ENCODE measurements at regions not wholly inside any gene's neighbourhood (a gene's known extent, or its start where the extent isn't known, plus 50 kb on each side); places are given as distances from the start of the nearest gene placed in this dataset.

GRCh38 chr18:76678248-76678647 is 144.1 kb upstream of the ZNF236 start:
- TF ChIP-seq ZNF70 (CRISPR knock-in tag; IDR thresholded peaks at IDR 0.05) (no peak), ISL1 (CRISPR knock-in tag; IDR thresholded peaks at IDR 0.05) (no peak), POU6F1 (CRISPR knock-in tag; IDR thresholded peaks at IDR 0.05; ENCODE audit: borderline replicate concordance, low read depth) (no peak)
- no peak for ATAC-seq

GRCh38 chr18:76674596-76674995 is 147.8 kb upstream of the ZNF236 start:
- TF ChIP-seq GLIS3 (CRISPR knock-in tag; IDR thresholded peaks at IDR 0.05) (no peak), BACH2 (CRISPR knock-in tag; IDR thresholded peaks at IDR 0.05; ENCODE audit: borderline replicate concordance) (no peak), RARB (CRISPR knock-in tag; IDR thresholded peaks at IDR 0.05) (no peak), ESRRG (CRISPR knock-in tag; IDR thresholded peaks at IDR 0.05) (no peak), SNAI2 (CRISPR knock-in tag; IDR thresholded peaks at IDR 0.05) (no peak), PATZ1 (CRISPR knock-in tag; IDR thresholded peaks at IDR 0.05; ENCODE audit: borderline replicate concordance) (no peak), CSRNP3 (CRISPR knock-in tag; IDR thresholded peaks at IDR 0.05) (no peak), CREB5 (CRISPR knock-in tag; IDR thresholded peaks at IDR 0.05; ENCODE audit: low read depth) (no peak), CSDC2 (CRISPR knock-in tag; IDR thresholded peaks at IDR 0.05) (no peak), PPARA (CRISPR knock-in tag; IDR thresholded peaks at IDR 0.05; ENCODE audit: borderline replicate concordance) (no peak)
- ATAC-seq = no peak

- no peak for ATAC-seq
- TF ChIP-seq ZC3H10 (CRISPR knock-in tag; IDR thresholded peaks at IDR 0.05) (no peak), TOX (CRISPR knock-in tag; IDR thresholded peaks at IDR 0.05; ENCODE audit: borderline replicate concordance) (no peak), OSR1 (CRISPR knock-in tag; IDR thresholded peaks at IDR 0.05) (no peak), ZNF70 (CRISPR knock-in tag; IDR thresholded peaks at IDR 0.05) (no peak), ARNTL (CRISPR knock-in tag; IDR thresholded peaks at IDR 0.05; ENCODE audit: borderline replicate concordance, low read depth) (no peak), SNAI2 (CRISPR knock-in tag; IDR thresholded peaks at IDR 0.05) (no peak), TSHZ2 (CRISPR knock-in tag; IDR thresholded peaks at IDR 0.05) (no peak), BACH2 (CRISPR knock-in tag; IDR thresholded peaks at IDR 0.05; ENCODE audit: borderline replicate concordance) (no peak), RARB (CRISPR knock-in tag; IDR thresholded peaks at IDR 0.05) (no peak), CREB5 (CRISPR knock-in tag; IDR thresholded peaks at IDR 0.05; ENCODE audit: low read depth) (no peak), ZFP3 (CRISPR knock-in tag; IDR thresholded peaks at IDR 0.05) (no peak), ZNF565 (CRISPR knock-in tag; conservative IDR thresholded peaks at IDR 0.05; ENCODE audit: low read depth) (no peak), CSDC2 (CRISPR knock-in tag; IDR thresholded peaks at IDR 0.05) (no peak), PATZ1 (CRISPR knock-in tag; IDR thresholded peaks at IDR 0.05; ENCODE audit: borderline replicate concordance) (no peak), PPARA (CRISPR knock-in tag; IDR thresholded peaks at IDR 0.05; ENCODE audit: borderline replicate concordance) (no peak), POU6F1 (CRISPR knock-in tag; IDR thresholded peaks at IDR 0.05; ENCODE audit: borderline replicate concordance, low read depth) (no peak), ESRRG (CRISPR knock-in tag; IDR thresholded peaks at IDR 0.05) (no peak), TCF4 (CRISPR knock-in tag; IDR thresholded peaks at IDR 0.05; ENCODE audit: borderline replicate concordance) (no peak), GLIS3 (CRISPR knock-in tag; IDR thresholded peaks at IDR 0.05) (no peak)
Observed at GRCh38 chr18:76673281-76674185, 148.8 kb upstream of the ZNF236 start.

Measured in SK-N-SH treated with all-trans-retinoic acid at 6 μM for 48 hours (cell line).